Psoas muscle (tissue), 7 donors: ENCODE measurements at regions not wholly inside any gene's neighbourhood (a gene's known extent, or its start where the extent isn't known, plus 50 kb on each side); places are given as distances from the start of the nearest gene placed in this dataset.

Source experiments
- ATAC-seq, 4 donors: fragments of 200-7000 bp; cut with Tn5 transposase; one replicate each; pipeline ENCODE4 v1.9.1; 2020; ENCODE audit warnings: moderate library complexity in 3 of 4, mild to moderate bottlenecking in 2 of 4
- DNase-seq, 2 donors: peaks; one replicate each; pipeline ENCODE4 v3.0.0-alpha.2; 2020
- H3K27ac ChIP-seq: fragments of 200-600 bp; one replicate; pipeline ENCODE4 v1.8.0; 2022
- H3K27me3 ChIP-seq, 3 donors: fragments of 200-600 bp in 1 of 3; one replicate each; pipeline versions ENCODE4 v1.6.1 to v1.8.0; 2013 to 2022; ENCODE audit warnings: low read length in 2 of 3, mild to moderate bottlenecking in 2 of 3, moderate library complexity in 1 of 3; ENCODE audit not compliant: insufficient read depth in 3 of 3
- H3K36me3 ChIP-seq, 2 donors: fragments of 200-600 bp in 1 of 2; one replicate each; pipeline versions ENCODE4 v1.6.1 to v1.8.0; 2013 to 2022; ENCODE audit warnings: low read depth in 1 of 2, mild to moderate bottlenecking in 1 of 2, moderate library complexity in 1 of 2; ENCODE audit not compliant: insufficient read depth in 1 of 2
- H3K4me1 ChIP-seq: fragments of 200-600 bp; one replicate; pipeline ENCODE4 v1.8.0; 2022
- H3K4me3 ChIP-seq: fragments of 200-600 bp; one replicate; pipeline ENCODE4 v1.8.0; 2022; ENCODE audit warnings: mild to moderate bottlenecking
- H3K9me3 ChIP-seq: fragments of 200-600 bp; one replicate; pipeline ENCODE4 v1.8.0; 2022
- CTCF ChIP-seq: fragments of 200-600 bp; IDR thresholded peaks from one replicate; pipeline ENCODE4 v1.8.0; 2022; ENCODE audit warnings: antibody characterized with exemption
- WGBS, 3 donors: extraction: QIAGEN DNeasy Blood & Tissue Kit; methylation state at CpG; one replicate each; pipeline versions ENCODE4 v1.1.6 to v1.1.7; 2013; 5-methylcytosine and 5-hydroxymethylcytosine counted together
- intact Hi-C, 2 donors: fragments of 100-400 bp; cut with DNase I; formaldehyde crosslinking; loops; one replicate each; pipeline versions ENCODE4 v1.11.0 to v1.14.2; 2022
- donor health status: healthy with polysubstance abuse.
- donor health status: DM: no; HTN: no; CAD: no; lungs with moderate emphysema.
- donor health status: Bipolar disorder and iron deficiency.
- donor health status: healthy.
- donor health status: DM: yes; HTN: yes; CAD: no.
- donor health status: DM: no; HTN: no; CAD: no.
- donor health status: DM: yes; HTN: yes; CAD: no.

- DNase-seq (no peak), ATAC-seq (no peak)
- Histone ChIP-seq H3K9me3 (no peaks in the 10 kb centered on the region), H3K27ac (no peak overlapping the region), H3K4me1 (no peaks in the 10 kb centered on the region), H3K27me3 (no peaks in the 10 kb centered on the region), H3K4me3 (no peak overlapping the region), H3K36me3 (no peaks in the 10 kb centered on the region)
- 82 to 87% (median 85%) methylated on average over 14 of the region's 14 CpGs for WGBS, 3 donors
- intact Hi-C loops, result no loop called here
- TF ChIP-seq CTCF, result no peak
Observed at GRCh38 chr20:52446421-52447224, 255.0 kb upstream of the ZFP64 start.

GRCh38 chr20:52444455-52444854 is 252.9 kb upstream of the ZFP64 start:
- Histone ChIP-seq H3K4me3 (no peak overlapping the region), H3K27ac (no peak overlapping the region), H3K9me3 (no peaks in the 10 kb centered on the region), H3K27me3 (no peaks in the 10 kb centered on the region), H3K4me1 (no peaks in the 10 kb centered on the region), H3K36me3 (no peaks in the 10 kb centered on the region)
- no peak for TF ChIP-seq CTCF
- intact Hi-C loops, result no loop called here
- ATAC-seq (no peak), DNase-seq (no peak)
- 53 to 62% (median 56%) methylated on average over 1 of the region's 1 CpG for WGBS, 3 donors

- Histone ChIP-seq H3K9me3 (no peaks in the 10 kb centered on the region), H3K36me3 (no peaks in the 10 kb centered on the region), H3K4me1 (no peaks in the 10 kb centered on the region), H3K27ac (no peak overlapping the region), H3K27me3 (no peaks in the 10 kb centered on the region), H3K4me3 (no peak overlapping the region)
- no peak for TF ChIP-seq CTCF
- no peak for ATAC-seq
- no peak for DNase-seq
- intact Hi-C loops, result no loop called here
Observed at GRCh38 chr20:52443874-52444273, 252.3 kb upstream of the ZFP64 start.

DNA sequence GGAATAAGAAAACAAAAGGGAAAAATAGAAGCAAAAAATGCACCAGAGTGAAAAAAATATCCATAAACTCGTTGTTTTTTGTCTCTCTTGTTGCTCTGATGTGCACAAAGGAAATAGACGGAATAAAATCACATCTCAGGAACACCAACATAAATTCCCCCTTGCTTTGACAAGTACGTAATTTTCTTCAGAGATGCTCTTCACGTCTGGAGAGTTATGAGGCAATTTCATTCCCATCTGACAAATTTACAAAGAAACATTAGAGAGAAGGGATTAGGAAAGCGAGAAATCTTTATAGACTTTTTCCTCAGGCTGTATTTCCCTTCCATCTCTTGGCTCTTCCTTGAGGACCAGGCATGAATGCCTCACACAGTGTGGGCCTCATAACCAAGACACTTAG is 250.1 kb upstream of the ZFP64 start:
- WGBS, 3 donors, result 45 to 49% (median 48%) methylated on average over 5 of the region's 5 CpGs
- no peak for ATAC-seq
- no peak for DNase-seq
- intact Hi-C loops, result no loop called here
- Histone ChIP-seq H3K4me3 (no peak overlapping the region), H3K27me3 (no peaks in the 10 kb centered on the region), H3K9me3 (no peaks in the 10 kb centered on the region), H3K36me3 (no peaks in the 10 kb centered on the region), H3K4me1 (no peaks in the 10 kb centered on the region), H3K27ac (no peak overlapping the region)
- TF ChIP-seq CTCF, result no peak

DNA sequence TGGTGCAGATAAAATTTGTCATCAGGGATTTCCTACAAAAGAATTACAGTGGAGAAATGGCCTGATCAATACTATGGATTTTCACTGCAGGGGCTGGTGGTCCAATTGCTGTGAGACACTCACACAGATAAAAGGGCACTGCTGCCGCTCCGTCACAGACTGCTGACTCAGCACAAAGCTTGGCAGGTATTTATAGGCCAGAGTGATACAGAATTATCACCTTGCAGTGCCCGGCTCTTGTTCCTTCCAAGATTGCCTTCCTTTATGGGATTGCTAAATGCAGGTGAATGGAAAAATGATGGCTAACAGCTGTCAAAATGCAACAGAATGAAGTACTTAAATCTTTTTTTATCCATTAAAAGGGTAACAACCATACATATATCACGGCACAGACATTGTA is 247.8 kb upstream of the ZFP64 start:
- no peak for TF ChIP-seq CTCF
- no peaks in the 10 kb centered on the region for H3K27me3 ChIP-seq
- H3K27ac ChIP-seq, result no peak overlapping the region
- DNase-seq (no peak), ATAC-seq (no peak)
- H3K36me3 ChIP-seq, result no peaks in the 10 kb centered on the region
- no peaks in the 10 kb centered on the region for H3K9me3 ChIP-seq
- intact Hi-C loops, result no loop called here
- no peak overlapping the region for H3K4me3 ChIP-seq
- no peaks in the 10 kb centered on the region for H3K4me1 ChIP-seq
- WGBS, 3 donors, result 67 to 74% (median 73%) methylated on average over 4 of the region's 4 CpGs
